ENCODE measurements at regions not wholly inside any gene's neighbourhood (a gene's known extent, or its start where the extent isn't known, plus 50 kb on each side); places are given as distances from the start of the nearest gene placed in this dataset.

DNA sequence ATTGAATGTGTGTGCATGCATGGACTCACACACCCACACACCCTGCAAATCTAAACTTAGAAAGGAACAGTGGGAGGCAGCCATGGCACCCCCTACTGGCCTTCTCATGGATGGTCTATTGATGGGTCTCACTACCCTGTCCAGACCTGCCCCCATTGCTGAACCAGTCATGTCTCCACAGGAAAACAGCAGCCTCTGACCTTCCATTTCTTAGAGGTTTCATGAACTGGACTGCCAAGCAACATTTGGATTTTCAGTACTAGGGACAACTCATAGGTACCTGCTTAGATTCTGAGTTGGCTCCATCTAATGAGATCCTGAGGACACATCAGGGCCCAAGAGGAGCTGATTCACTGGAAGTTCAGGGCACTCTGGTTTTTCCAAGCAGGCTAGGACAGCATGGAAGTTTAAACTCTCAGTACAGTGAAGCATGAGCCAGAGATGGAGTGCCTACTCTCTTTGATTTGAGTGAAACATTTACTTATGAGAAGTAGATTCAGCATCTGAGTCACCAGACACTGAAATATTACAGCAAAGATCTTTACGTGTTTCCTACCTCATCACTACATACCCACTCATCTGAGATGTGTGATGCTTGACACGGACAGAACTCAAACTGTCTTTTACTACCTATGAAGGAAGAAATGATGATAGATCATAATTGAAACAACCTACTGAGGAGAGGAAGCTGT lies 98.9 kb upstream of the PLEKHG7 start:
- Histone ChIP-seq H3K36me3 (no peaks in the 10 kb centered on the region), H3K4me1 (no peaks in the 10 kb centered on the region), H3K9me3 (peaks cover 6% of the 10 kb centered on the region; the same call in 1 of the 2 replicates), H3K4me3 (ENCODE audit: low read depth, low read length) (no peak overlapping the region), H3K27me3 (no peaks in the 10 kb centered on the region)
- no peak for DNase-seq
- TF ChIP-seq, protein P1, sequence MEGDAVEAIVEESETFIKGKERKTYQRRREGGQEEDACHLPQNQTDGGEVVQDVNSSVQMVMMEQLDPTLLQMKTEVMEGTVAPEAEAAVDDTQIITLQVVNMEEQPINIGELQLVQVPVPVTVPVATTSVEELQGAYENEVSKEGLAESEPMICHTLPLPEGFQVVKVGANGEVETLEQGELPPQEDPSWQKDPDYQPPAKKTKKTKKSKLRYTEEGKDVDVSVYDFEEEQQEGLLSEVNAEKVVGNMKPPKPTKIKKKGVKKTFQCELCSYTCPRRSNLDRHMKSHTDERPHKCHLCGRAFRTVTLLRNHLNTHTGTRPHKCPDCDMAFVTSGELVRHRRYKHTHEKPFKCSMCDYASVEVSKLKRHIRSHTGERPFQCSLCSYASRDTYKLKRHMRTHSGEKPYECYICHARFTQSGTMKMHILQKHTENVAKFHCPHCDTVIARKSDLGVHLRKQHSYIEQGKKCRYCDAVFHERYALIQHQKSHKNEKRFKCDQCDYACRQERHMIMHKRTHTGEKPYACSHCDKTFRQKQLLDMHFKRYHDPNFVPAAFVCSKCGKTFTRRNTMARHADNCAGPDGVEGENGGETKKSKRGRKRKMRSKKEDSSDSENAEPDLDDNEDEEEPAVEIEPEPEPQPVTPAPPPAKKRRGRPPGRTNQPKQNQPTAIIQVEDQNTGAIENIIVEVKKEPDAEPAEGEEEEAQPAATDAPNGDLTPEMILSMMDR (IDR thresholded peaks at IDR 0.05; ENCODE audit: low read depth, low read length): peak; percentile 23; the same call in 1 of the 2 replicates

DNA sequence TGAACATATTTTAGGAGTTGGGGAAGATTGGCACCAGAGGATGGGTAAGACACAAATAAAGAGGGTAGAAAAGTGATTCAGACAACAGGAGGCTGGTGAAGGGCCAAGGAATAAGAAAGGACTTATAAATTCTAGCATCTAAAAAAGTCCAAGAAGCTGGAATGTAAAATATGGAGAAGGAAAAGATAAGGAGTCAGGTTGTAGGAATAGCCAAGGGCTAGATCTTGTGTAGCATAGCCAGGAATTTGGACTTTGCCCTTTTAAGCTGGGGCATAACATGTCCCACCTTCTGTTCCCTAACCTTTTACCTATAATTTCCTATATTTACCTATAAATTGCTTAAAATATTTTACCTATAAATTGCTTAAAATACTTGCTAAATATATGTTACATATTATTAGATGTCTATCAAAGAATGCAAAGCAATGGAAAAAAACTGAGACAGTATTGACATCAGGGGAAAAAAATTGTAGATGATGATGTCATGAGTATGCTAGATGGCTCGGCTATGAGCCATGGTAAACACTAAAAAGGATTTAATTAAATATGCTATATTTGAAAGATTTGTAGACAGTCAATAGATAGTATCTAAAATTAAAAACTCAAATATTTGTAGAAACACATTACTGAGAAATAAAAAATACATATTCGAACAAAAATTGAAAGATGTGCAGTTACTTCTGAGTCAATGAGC lies 99.7 kb upstream of the PLEKHG7 start:
- H3K4me1 ChIP-seq: no peaks in the 10 kb centered on the region
- TF ChIP-seq, protein P1 (IDR thresholded peaks at IDR 0.05; ENCODE audit: low read depth, low read length): no peak
- no peaks in the 10 kb centered on the region for H3K27me3 ChIP-seq
- peaks cover 6% of the 10 kb centered on the region; the same call in 1 of the 2 replicates for H3K9me3 ChIP-seq
- no peak for DNase-seq
- H3K4me3 ChIP-seq (ENCODE audit: low read depth, low read length): no peak overlapping the region
- H3K36me3 ChIP-seq: no peaks in the 10 kb centered on the region

DNA sequence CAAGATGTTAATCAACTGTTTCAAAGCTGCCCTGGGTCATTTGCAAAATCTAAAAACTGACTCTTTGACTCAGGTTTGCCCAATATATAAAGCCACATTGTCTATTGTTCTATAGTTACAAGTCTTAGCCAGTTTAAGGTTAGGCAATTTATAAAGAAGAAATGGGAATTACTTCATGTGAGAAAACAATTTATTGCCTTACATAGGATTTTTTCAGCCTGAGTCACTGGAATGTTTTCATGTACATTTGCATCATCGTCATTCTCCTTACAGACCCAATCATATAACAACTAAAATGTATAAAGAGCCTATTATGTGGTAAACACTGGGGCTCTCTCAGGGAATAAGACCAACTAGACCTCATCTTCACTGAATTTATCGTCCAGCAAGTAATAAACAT lies 100.3 kb upstream of the PLEKHG7 start:
- TF ChIP-seq, protein P1 (IDR thresholded peaks at IDR 0.05; ENCODE audit: low read depth, low read length): no peak
- H3K4me3 ChIP-seq (ENCODE audit: low read depth, low read length): no peak overlapping the region
- H3K36me3 ChIP-seq: no peaks in the 10 kb centered on the region
- no peak for DNase-seq
- H3K4me1 ChIP-seq: peaks cover 3% of the 10 kb centered on the region
- peaks cover 6% of the 10 kb centered on the region; the same call in 1 of the 2 replicates for H3K9me3 ChIP-seq
- H3K27me3 ChIP-seq: no peaks in the 10 kb centered on the region

DNA sequence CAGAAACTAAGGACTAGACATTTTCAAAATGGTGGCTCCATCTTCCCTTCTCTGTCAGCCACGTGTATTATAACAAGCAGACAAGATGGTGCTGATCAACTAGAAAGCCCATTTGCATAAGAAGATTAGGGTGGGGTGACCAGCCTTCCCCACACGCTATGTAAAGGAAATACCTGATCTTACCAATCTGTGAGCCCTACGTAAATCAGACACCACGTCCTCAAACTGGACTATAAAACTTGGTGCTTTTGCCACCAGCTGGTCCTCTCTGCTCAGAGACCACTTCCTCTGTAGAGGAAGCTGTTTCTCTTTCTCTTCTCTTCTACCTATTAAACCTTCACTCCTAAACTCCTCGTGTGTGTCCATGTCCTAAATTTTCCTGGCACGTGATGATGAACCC lies 101.1 kb upstream of the PLEKHG7 start:
- TF ChIP-seq, protein P1 (IDR thresholded peaks at IDR 0.05; ENCODE audit: low read depth, low read length): no peak
- Histone ChIP-seq H3K4me3 (ENCODE audit: low read depth, low read length) (no peak overlapping the region), H3K9me3 (peaks cover 6% of the 10 kb centered on the region; the same call in 1 of the 2 replicates), H3K27me3 (no peaks in the 10 kb centered on the region), H3K4me1 (peaks cover 8% of the 10 kb centered on the region), H3K36me3 (no peaks in the 10 kb centered on the region)
- no peak for DNase-seq

DNA sequence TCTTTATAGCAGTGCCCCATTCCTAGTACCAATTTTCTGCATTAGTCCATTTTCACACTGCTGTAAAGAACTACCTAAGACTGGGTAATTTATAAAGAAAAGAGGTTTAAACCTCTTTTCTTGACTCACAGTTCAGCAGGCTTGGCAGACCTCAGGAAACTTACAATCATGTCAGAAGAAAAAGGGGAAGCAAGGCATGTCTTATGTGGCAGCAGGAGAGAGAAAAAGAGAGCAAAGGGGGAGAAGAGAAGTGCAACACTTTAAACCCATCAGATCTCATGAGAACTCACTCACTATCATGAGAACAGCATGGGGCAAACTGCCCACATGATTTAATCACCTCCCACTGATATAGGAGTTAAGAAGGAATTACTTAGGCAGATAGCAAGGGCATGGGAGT lies 101.6 kb upstream of the PLEKHG7 start:
- Histone ChIP-seq H3K4me1 (peaks cover 8% of the 10 kb centered on the region), H3K36me3 (no peaks in the 10 kb centered on the region), H3K27me3 (no peaks in the 10 kb centered on the region), H3K9me3 (peaks cover 6% of the 10 kb centered on the region; the same call in 1 of the 2 replicates), H3K4me3 (ENCODE audit: low read depth, low read length) (no peak overlapping the region)
- TF ChIP-seq, protein P1 (IDR thresholded peaks at IDR 0.05; ENCODE audit: low read depth, low read length): no peak
- DNase-seq: no peak

DNA sequence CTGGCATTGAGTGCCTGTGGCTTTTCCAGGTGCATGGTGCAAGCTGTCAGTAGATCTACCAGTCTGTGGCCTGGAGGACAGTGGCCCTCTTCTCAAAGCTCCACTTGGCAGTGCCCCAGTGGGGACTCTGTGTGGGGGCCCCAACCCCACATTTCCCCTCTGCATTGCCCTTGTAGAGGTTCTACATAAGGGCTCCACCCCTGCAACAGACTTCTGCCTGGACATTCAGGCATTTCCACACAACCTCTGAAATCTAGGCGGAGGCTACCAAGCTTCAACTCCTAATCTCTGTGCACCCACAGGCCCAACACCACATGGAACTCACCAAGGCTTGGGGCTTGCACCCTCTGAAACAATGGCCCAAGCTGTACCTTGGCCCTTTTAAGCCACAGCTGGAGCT lies 102.7 kb upstream of the PLEKHG7 start:
- TF ChIP-seq, protein P1 (IDR thresholded peaks at IDR 0.05; ENCODE audit: low read depth, low read length): no peak
- peaks cover 8% of the 10 kb centered on the region for H3K4me1 ChIP-seq
- DNase-seq: no peak
- H3K9me3 ChIP-seq: peaks cover 6% of the 10 kb centered on the region; the same call in 1 of the 2 replicates
- no peaks in the 10 kb centered on the region for H3K36me3 ChIP-seq
- H3K4me3 ChIP-seq (ENCODE audit: low read depth, low read length): no peak overlapping the region
- no peaks in the 10 kb centered on the region for H3K27me3 ChIP-seq

Data from BE2C (cell line).